ENCODE measurements at regions not wholly inside any gene's neighbourhood (a gene's known extent, or its start where the extent isn't known, plus 50 kb on each side); places are given as distances from the start of the nearest gene placed in this dataset.

DNA sequence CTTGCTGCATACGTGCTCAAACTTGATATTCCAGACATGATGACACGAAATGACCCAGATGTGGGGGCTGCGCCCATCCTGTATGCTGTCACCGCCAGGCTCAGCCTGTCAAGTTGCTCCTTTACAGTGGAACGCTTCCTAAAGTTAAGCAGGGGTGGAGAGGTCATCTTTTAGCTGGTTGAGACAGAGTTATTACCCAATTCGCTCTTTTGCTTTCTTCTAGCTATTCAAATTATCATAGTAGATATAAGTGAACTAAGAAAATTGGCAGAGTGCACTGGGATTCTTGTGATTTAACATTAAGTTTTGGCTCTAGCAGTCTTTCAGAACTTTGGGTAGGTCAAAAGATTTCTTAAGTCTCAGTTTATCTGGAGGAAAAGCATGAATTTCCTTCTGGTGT lies 69.8 kb upstream of the BASP1 start:
- TF ChIP-seq CTCF (IDR thresholded peaks at IDR 0.05), result no peak
- no peak for TF ChIP-seq EP300 (IDR thresholded peaks at IDR 0.05)

All from upper lobe of left lung (tissue), 4 donors.